Transverse colon (tissue), 4 donors: ENCODE measurements at regions not wholly inside any gene's neighbourhood (a gene's known extent, or its start where the extent isn't known, plus 50 kb on each side); places are given as distances from the start of the nearest gene placed in this dataset.

Source experiments
- EP300 ChIP-seq: sonication (generic); formaldehyde crosslinking; IDR thresholded peaks from one replicate; pipeline ENCODE4 v1.6.1; 2017; ENCODE audit warnings: antibody characterized with exemption, low read depth
- POLR2A ChIP-seq: fragments of 450-650 bp; IDR thresholded peaks from one replicate; pipeline ENCODE4 v1.6.1; 2016; ENCODE audit warnings: antibody characterized with exemption, mild to moderate bottlenecking, moderate library complexity
- POLR2AphosphoS5 ChIP-seq, 3 donors: sonication (generic); formaldehyde crosslinking; IDR thresholded peaks; one replicate each; pipeline ENCODE4 v1.6.1; 2016; ENCODE audit warnings: antibody characterized with exemption in 3 of 3
- TF ChIP-seq, protein P1 (sequence below), 5 experiments: fragments of 200-600 bp in 3 of 5; fragments of 450-650 bp in 2 of 5; sonication (generic) in 3 of 5; IDR thresholded peaks; 1 replicate in 2 of 5; 2 replicates in 3 of 5; pipeline ENCODE4 v1.5.1; 2016 to 2017; ENCODE audit warnings: antibody characterized with exemption in 5 of 5, inconsistent platforms in 3 of 5, mild to moderate bottlenecking in 2 of 5, moderate library complexity in 1 of 5

DNA sequence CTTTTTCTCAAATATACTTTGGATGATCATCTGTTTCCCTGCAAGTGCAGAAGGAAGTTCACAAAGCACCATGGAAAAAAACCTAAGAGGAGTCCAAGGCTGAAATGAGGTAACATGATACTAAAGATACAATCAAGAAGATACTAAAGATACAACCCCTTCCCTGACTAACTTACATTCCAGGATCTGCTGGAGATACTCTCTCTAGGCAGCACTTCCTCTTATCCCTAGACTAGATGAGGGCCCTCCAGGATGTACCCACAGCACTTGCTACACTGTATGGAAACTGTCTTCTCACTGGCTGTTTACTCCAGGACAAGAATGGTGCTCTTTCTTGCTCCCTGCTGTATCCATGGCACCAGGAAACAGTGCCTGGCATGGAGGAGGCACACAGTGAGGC is 116.4 kb upstream of the NFE2L3 start:
- TF ChIP-seq, protein P1, sequence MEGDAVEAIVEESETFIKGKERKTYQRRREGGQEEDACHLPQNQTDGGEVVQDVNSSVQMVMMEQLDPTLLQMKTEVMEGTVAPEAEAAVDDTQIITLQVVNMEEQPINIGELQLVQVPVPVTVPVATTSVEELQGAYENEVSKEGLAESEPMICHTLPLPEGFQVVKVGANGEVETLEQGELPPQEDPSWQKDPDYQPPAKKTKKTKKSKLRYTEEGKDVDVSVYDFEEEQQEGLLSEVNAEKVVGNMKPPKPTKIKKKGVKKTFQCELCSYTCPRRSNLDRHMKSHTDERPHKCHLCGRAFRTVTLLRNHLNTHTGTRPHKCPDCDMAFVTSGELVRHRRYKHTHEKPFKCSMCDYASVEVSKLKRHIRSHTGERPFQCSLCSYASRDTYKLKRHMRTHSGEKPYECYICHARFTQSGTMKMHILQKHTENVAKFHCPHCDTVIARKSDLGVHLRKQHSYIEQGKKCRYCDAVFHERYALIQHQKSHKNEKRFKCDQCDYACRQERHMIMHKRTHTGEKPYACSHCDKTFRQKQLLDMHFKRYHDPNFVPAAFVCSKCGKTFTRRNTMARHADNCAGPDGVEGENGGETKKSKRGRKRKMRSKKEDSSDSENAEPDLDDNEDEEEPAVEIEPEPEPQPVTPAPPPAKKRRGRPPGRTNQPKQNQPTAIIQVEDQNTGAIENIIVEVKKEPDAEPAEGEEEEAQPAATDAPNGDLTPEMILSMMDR (IDR thresholded peaks at IDR 0.05), result no peak
- no peak for TF ChIP-seq POLR2AphosphoS5 (IDR thresholded peaks at IDR 0.05)
- no peak for TF ChIP-seq POLR2A
- TF ChIP-seq EP300, result no peak
